SK-N-MC (cell line): ENCODE measurements at regions not wholly inside any gene's neighbourhood (a gene's known extent, or its start where the extent isn't known, plus 50 kb on each side); places are given as distances from the start of the nearest gene placed in this dataset.

ENCODE experiments used
- EZH2 ChIP-seq: fragments of 200-600 bp; sonication (generic); IDR thresholded peaks from one replicate; pipeline ENCODE4 v1.6.1; 2017; ENCODE audit warnings: antibody characterized with exemption
- FOXP2 ChIP-seq: optimal IDR thresholded peaks from 2 replicates; pipeline ENCODE3; 2011; ENCODE audit warnings: mild to moderate bottlenecking, moderate library complexity; ENCODE audit not compliant: insufficient read depth; ENCODE audit errors: extremely low read length, control extremely low read depth
- POLR2AphosphoS5 ChIP-seq: IDR thresholded peaks from 2 replicates; pipeline ENCODE4 v1.6.1; 2012; ENCODE audit warnings: mild to moderate bottlenecking, low read depth, low read length, borderline replicate concordance

DNA sequence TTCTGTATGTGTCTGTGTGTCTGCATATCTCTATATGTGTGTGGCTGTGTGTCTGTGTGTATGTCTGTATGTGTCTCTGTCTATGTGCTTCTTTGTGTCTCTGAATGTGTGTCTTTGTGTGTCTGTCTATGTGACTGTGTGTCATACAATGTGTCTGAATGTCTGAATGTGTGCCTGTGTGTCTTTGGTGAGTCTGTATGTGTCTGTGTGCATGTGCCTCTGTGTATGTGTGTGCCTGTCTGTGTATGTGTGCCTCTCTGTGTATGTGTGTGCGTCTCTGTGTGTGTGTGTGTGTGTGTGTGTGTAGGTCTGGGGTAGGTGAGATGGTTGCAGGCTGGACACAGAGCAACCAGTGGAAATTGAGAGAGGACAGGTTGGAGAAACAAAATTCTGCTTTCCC is 435.3 kb downstream of the ARHGEF28 start:
- TF ChIP-seq EZH2 = no peak
- no peak for TF ChIP-seq POLR2AphosphoS5
- TF ChIP-seq FOXP2 = no peak
